SK-N-SH (cell line): ENCODE measurements at regions not wholly inside any gene's neighbourhood (a gene's known extent, or its start where the extent isn't known, plus 50 kb on each side); places are given as distances from the start of the nearest gene placed in this dataset.

Experiments used
- CHD2 ChIP-seq: fragments of 150-350 bp; IDR thresholded peaks from 2 replicates; pipeline ENCODE4 v1.6.1; 2018; ENCODE audit warnings: low read length; ENCODE audit not compliant: partially characterized antibody
- EZH2phosphoT487 ChIP-seq: fragments of 200-600 bp; sonication (generic); IDR thresholded peaks from 2 replicates; pipeline ENCODE4 v1.6.1; 2017; ENCODE audit warnings: low read depth, mixed run types, mild to moderate bottlenecking, antibody characterized with exemption, moderate library complexity, borderline replicate concordance
- FOXM1 ChIP-seq: IDR thresholded peaks from 2 replicates; pipeline ENCODE4 v1.4.0; 2012; ENCODE audit warnings: low read depth, mild to moderate bottlenecking
- GABPA ChIP-seq: IDR thresholded peaks from 2 replicates; pipeline ENCODE4 v1.4.0; 2012; ENCODE audit warnings: low read depth, mild to moderate bottlenecking
- JUND ChIP-seq: IDR thresholded peaks from 2 replicates; pipeline ENCODE4 v1.4.0; 2012
- MXI1 ChIP-seq: IDR thresholded peaks from 2 replicates; pipeline ENCODE4 v1.6.1; 2012; ENCODE audit warnings: mild to moderate bottlenecking, low read depth, low read length, improper control_type of control experiment
- POLR2AphosphoS5 ChIP-seq: IDR thresholded peaks from 2 replicates; pipeline ENCODE4 v1.6.1; 2012; ENCODE audit warnings: low read depth, low read length
- RAD21 ChIP-seq: IDR thresholded peaks from 2 replicates; pipeline ENCODE4 v1.6.1; 2012; ENCODE audit warnings: mild to moderate bottlenecking, low read length
- REST ChIP-seq: IDR thresholded peaks from 2 replicates; pipeline ENCODE4 v1.6.1; 2012; ENCODE audit warnings: mild to moderate bottlenecking, low read depth, low read length, moderate library complexity
- TAF1 ChIP-seq: IDR thresholded peaks from 2 replicates; pipeline ENCODE4 v1.6.1; 2012; ENCODE audit warnings: low read depth, mild to moderate bottlenecking, low read length, moderate library complexity, borderline replicate concordance
- TCF12 ChIP-seq: IDR thresholded peaks from 2 replicates; pipeline ENCODE4 v1.4.0; 2012
- TEAD4 ChIP-seq: IDR thresholded peaks from 2 replicates; pipeline ENCODE4 v1.4.0; 2012; ENCODE audit warnings: mild to moderate bottlenecking, borderline replicate concordance; ENCODE audit not compliant: insufficient read depth
- TF ChIP-seq, protein P1 (sequence below): fragments of 200-600 bp; sonication (generic); IDR thresholded peaks from 2 replicates; pipeline ENCODE4 v1.6.1; 2017; ENCODE audit warnings: antibody characterized with exemption, mild to moderate bottlenecking, moderate library complexity

GRCh38 chr6:66344796-66345195 lies 637.8 kb upstream of the EYS start:
- TF ChIP-seq, protein P1, sequence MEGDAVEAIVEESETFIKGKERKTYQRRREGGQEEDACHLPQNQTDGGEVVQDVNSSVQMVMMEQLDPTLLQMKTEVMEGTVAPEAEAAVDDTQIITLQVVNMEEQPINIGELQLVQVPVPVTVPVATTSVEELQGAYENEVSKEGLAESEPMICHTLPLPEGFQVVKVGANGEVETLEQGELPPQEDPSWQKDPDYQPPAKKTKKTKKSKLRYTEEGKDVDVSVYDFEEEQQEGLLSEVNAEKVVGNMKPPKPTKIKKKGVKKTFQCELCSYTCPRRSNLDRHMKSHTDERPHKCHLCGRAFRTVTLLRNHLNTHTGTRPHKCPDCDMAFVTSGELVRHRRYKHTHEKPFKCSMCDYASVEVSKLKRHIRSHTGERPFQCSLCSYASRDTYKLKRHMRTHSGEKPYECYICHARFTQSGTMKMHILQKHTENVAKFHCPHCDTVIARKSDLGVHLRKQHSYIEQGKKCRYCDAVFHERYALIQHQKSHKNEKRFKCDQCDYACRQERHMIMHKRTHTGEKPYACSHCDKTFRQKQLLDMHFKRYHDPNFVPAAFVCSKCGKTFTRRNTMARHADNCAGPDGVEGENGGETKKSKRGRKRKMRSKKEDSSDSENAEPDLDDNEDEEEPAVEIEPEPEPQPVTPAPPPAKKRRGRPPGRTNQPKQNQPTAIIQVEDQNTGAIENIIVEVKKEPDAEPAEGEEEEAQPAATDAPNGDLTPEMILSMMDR = no peak
- TF ChIP-seq POLR2AphosphoS5 (no peak), FOXM1 (no peak), TAF1 (no peak), RAD21 (no peak), TEAD4 (no peak), JUND (no peak), REST (no peak), GABPA (no peak), EZH2phosphoT487 (no peak), MXI1 (no peak), CHD2 (no peak), TCF12 (no peak)
